Endothelial cell of umbilical vein (primary cell): ENCODE measurements at regions not wholly inside any gene's neighbourhood (a gene's known extent, or its start where the extent isn't known, plus 50 kb on each side); places are given as distances from the start of the nearest gene placed in this dataset.

Source experiments
- BruUV-seq: library from RNA; stranded (reverse); fragments of 400-500 nt; replicated peaks from 2 replicates; lab custom pipeline; 2021; lab: Mats Ljungman, UMichigan
- CTCF ChIA-PET: fragments of 300-600, 350-600 bp; sonication (Branson Sonifier 250); formaldehyde crosslinking; loops from one replicate; lab custom pipeline; 2021; ENCODE audit warnings: antibody characterized with exemption, inconsistent platforms; lab: Charles Lee
- POLR2A ChIA-PET: fragments of 300-600, 350-600 bp; sonication (Branson Sonifier 250); formaldehyde crosslinking; loops from one replicate; lab custom pipeline; 2021; ENCODE audit warnings: antibody characterized with exemption, inconsistent platforms; lab: Charles Lee
- DNase-seq: peaks from one replicate; pipeline ENCODE4 v3.0.0-alpha.2; 2011; ENCODE audit warnings: low read depth, low spot score
- FAIRE-seq: peaks from 2 replicates; lab custom pipeline; 2011; peaks lifted over from hg19 to GRCh38; lab: Jason Lieb, UNC
- H2AFZ ChIP-seq: 2 replicates; pipeline ENCODE4 v1.6.0; 2012; ENCODE audit warnings: low read depth, low read length, control low read depth, inconsistent platforms
- H3K27ac ChIP-seq: 2 replicates; pipeline ENCODE4 v1.5.1; 2011; ENCODE audit warnings: low read depth, mild to moderate bottlenecking, control low read depth, low read length, moderate library complexity; ENCODE audit not compliant: insufficient read depth
- H3K27me3 ChIP-seq, 2 experiments: 2 replicates each; pipeline versions ENCODE4 v1.6.0 to v1.6.1; 2011; ENCODE audit warnings: low read length in 2 of 2, mixed read lengths in 1 of 2; ENCODE audit not compliant: control insufficient read depth in 2 of 2, insufficient read depth in 2 of 2
- H3K36me3 ChIP-seq, 2 experiments: 2 replicates in 1 of 2; 3 replicates in 1 of 2; pipeline ENCODE4 v1.5.1; 2011; ENCODE audit warnings: low read length in 2 of 2, mild to moderate bottlenecking in 1 of 2, moderate library complexity in 1 of 2; ENCODE audit not compliant: control insufficient read depth in 2 of 2, insufficient read depth in 2 of 2; ENCODE audit errors: extremely low read depth in 1 of 2
- H3K4me1 ChIP-seq: 3 replicates; pipeline ENCODE4 v1.5.1; 2011; ENCODE audit warnings: mild to moderate bottlenecking, low read length; ENCODE audit not compliant: control insufficient read depth, insufficient read depth; ENCODE audit errors: extremely low read depth
- H3K4me2 ChIP-seq: 2 replicates; pipeline ENCODE4 v1.6.1; 2011; ENCODE audit warnings: low read length, control low read depth, mixed read lengths; ENCODE audit not compliant: insufficient read depth
- H3K4me3 ChIP-seq, 3 experiments: fragments of 200-600 bp in 1 of 3; sonication (generic), shearing (Covaris generic) in 1 of 3; replicated peaks in 1 of 3; 2 replicates each; pipeline ENCODE4 v1.5.1; 2011 to 2016; ENCODE audit warnings: control low read depth in 3 of 3, low read length in 3 of 3, mild to moderate bottlenecking in 2 of 3, inconsistent platforms in 1 of 3, low read depth in 1 of 3, moderate library complexity in 1 of 3; ENCODE audit not compliant: insufficient read depth in 1 of 3
- H3K79me2 ChIP-seq: 2 replicates; pipeline ENCODE4 v1.6.0; 2012; ENCODE audit warnings: low read length, inconsistent platforms; ENCODE audit not compliant: control insufficient read depth, insufficient read depth
- H3K9ac ChIP-seq: replicated peaks from 2 replicates; pipeline ENCODE3; 2011; ENCODE audit warnings: low read length, control low read depth; ENCODE audit not compliant: insufficient read depth; ENCODE audit errors: extremely low read depth
- H3K9me1 ChIP-seq: replicated peaks from 3 replicates; pipeline ENCODE4 v1.6.0; 2011; ENCODE audit warnings: mild to moderate bottlenecking, low read length; ENCODE audit not compliant: control insufficient read depth, insufficient read depth; ENCODE audit errors: extremely low read depth
- H3K9me3 ChIP-seq: replicated peaks from 2 replicates; pipeline ENCODE4 v1.5.1; 2012; ENCODE audit warnings: low read length, inconsistent platforms; ENCODE audit not compliant: control insufficient read depth, insufficient read depth
- H4K20me1 ChIP-seq: replicated peaks from 2 replicates; pipeline ENCODE3; 2011; ENCODE audit warnings: mild to moderate bottlenecking, low read length; ENCODE audit not compliant: control insufficient read depth, insufficient read depth; ENCODE audit errors: extremely low read depth
- EZH2 ChIP-seq: IDR thresholded peaks from 2 replicates; pipeline ENCODE4 v1.6.1; 2012; ENCODE audit warnings: borderline replicate concordance, low read depth, mild to moderate bottlenecking, moderate library complexity, low read length, inconsistent platforms; ENCODE audit not compliant: severe bottlenecking
- FOS ChIP-seq: IDR thresholded peaks from 2 replicates; pipeline ENCODE4 v1.6.1; 2011; ENCODE audit warnings: mild to moderate bottlenecking, low read length, moderate library complexity, borderline replicate concordance; ENCODE audit not compliant: insufficient read depth
- GATA2 ChIP-seq: IDR thresholded peaks from 2 replicates; pipeline ENCODE4 v1.7.0; 2011; ENCODE audit warnings: low read depth, mild to moderate bottlenecking, moderate library complexity, mixed read lengths, low read length; ENCODE audit not compliant: insufficient read length, insufficient read depth
- JUN ChIP-seq: IDR thresholded peaks from 2 replicates; pipeline ENCODE4 v1.6.1; 2011; ENCODE audit warnings: borderline replicate concordance, low read depth; ENCODE audit not compliant: insufficient read length, insufficient read depth
- MYC ChIP-seq: IDR thresholded peaks from one replicate; pipeline ENCODE4 v1.6.1; 2011; ENCODE audit warnings: mild to moderate bottlenecking, low read depth, low read length
- POLR2A ChIP-seq: IDR thresholded peaks from 2 replicates; pipeline ENCODE4 v1.6.1; 2012; ENCODE audit warnings: low read depth, mild to moderate bottlenecking, control low read depth, low read length
- POLR2AphosphoS5 ChIP-seq: IDR thresholded peaks from 2 replicates; pipeline ENCODE4 v1.6.1; 2012; ENCODE audit warnings: low read depth, mild to moderate bottlenecking, control low read depth, low read length, moderate library complexity; ENCODE audit not compliant: insufficient read depth
- dilution Hi-C: fragments of 300-500 bp; cut with MboI; formaldehyde crosslinking; loops from one replicate; pipeline ENCODE4 v1.15.0; 2019; ENCODE audit warnings: low sequenced_read_pairs; ENCODE audit not compliant: extremely low pct_ligation_motif_present
- intact Hi-C: fragments of 100-400 bp; cut with micrococcal nuclease; formaldehyde crosslinking; loops from one replicate; pipeline ENCODE4 v1.10.0; 2022
- TF ChIP-seq, protein P1 (sequence below): IDR thresholded peaks from 2 replicates; pipeline ENCODE4 v1.6.1; 2011; ENCODE audit not compliant: insufficient read depth, insufficient read length
- TF ChIP-seq, protein P2 (sequence below), 2 donors: IDR thresholded peaks; 1 replicate in 1 of 2; 2 replicates in 1 of 2; pipeline ENCODE4 v1.5.1; 2011; ENCODE audit warnings: low read length in 2 of 2, mild to moderate bottlenecking in 2 of 2, moderate library complexity in 2 of 2, control low read depth in 1 of 2, inconsistent platforms in 1 of 2, low read depth in 1 of 2; ENCODE audit not compliant: insufficient read depth in 1 of 2; ENCODE audit errors: extremely low read depth in 1 of 2

DNA sequence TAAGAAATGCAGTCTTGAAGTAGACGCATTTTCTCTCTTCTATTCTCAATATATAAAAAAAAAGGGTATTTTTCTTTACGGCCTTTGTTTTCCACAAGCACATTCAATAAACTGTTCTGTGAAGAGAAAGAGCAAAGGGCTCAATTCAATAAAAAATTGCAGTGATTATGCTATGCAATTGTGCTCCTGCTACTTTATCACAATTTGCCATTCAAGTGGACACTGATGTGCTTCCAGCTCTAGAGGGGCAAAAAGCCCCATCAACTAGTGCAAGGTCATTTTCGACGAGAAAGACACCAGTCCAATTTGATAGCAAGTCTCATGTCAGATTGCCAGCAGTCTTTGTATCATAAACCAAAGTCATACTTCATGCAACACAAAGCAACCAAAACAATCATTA lies 82.6 kb upstream of the THSD7A start:
- H4K20me1 ChIP-seq = no peaks in the 10 kb centered on the region
- TF ChIP-seq EZH2 = no peak
- TF ChIP-seq JUN = no peak
- no peak for TF ChIP-seq MYC
- TF ChIP-seq FOS = no peak
- TF ChIP-seq, protein P1, sequence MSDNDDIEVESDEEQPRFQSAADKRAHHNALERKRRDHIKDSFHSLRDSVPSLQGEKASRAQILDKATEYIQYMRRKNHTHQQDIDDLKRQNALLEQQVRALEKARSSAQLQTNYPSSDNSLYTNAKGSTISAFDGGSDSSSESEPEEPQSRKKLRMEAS = no peak
- TF ChIP-seq POLR2AphosphoS5 = no peak
- TF ChIP-seq, protein P2, sequence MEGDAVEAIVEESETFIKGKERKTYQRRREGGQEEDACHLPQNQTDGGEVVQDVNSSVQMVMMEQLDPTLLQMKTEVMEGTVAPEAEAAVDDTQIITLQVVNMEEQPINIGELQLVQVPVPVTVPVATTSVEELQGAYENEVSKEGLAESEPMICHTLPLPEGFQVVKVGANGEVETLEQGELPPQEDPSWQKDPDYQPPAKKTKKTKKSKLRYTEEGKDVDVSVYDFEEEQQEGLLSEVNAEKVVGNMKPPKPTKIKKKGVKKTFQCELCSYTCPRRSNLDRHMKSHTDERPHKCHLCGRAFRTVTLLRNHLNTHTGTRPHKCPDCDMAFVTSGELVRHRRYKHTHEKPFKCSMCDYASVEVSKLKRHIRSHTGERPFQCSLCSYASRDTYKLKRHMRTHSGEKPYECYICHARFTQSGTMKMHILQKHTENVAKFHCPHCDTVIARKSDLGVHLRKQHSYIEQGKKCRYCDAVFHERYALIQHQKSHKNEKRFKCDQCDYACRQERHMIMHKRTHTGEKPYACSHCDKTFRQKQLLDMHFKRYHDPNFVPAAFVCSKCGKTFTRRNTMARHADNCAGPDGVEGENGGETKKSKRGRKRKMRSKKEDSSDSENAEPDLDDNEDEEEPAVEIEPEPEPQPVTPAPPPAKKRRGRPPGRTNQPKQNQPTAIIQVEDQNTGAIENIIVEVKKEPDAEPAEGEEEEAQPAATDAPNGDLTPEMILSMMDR (IDR thresholded peaks at IDR 0.05; ENCODE audit: extremely low read depth in 1 of 2, insufficient read depth in 1 of 2, low read depth in 1 of 2, low read length in 2 of 2) = no peak
- no peak for TF ChIP-seq POLR2A
- TF ChIP-seq GATA2 = no peak
- ChIA-PET CTCF (no interaction called here), POLR2A (no interaction called here)
- DNase-seq (no peak), FAIRE-seq (no peak)
- no TSS peak for BruUV-seq
- dilution Hi-C loops (no loop called here), intact Hi-C loops (no loop called here)
- H3K9me1 ChIP-seq = no peaks in the 10 kb centered on the region
- no peak overlapping the region for H2AFZ ChIP-seq
- H3K79me2 ChIP-seq = no peaks in the 10 kb centered on the region
- no peaks in the 10 kb centered on the region for H3K9me3 ChIP-seq
- H3K27me3 ChIP-seq = no peaks in the 10 kb centered on the region
- H3K9ac ChIP-seq = no peak overlapping the region
- H3K4me3 ChIP-seq = no peak overlapping the region
- H3K4me1 ChIP-seq = no peaks in the 10 kb centered on the region
- no peak overlapping the region for H3K27ac ChIP-seq
- no peaks in the 10 kb centered on the region for H3K36me3 ChIP-seq
- no peak overlapping the region for H3K4me2 ChIP-seq
